OCI-LY7 (cell line): ENCODE measurements at regions not wholly inside any gene's neighbourhood (a gene's known extent, or its start where the extent isn't known, plus 50 kb on each side); places are given as distances from the start of the nearest gene placed in this dataset.

Source experiments
- EZH2phosphoT487 ChIP-seq: fragments of 200-600 bp; sonication (generic); IDR thresholded peaks from 2 replicates; pipeline ENCODE4 v1.6.1; 2018; ENCODE audit warnings: low read depth, borderline replicate concordance, mild to moderate bottlenecking, mixed run types, antibody characterized with exemption, low read length, moderate library complexity, mixed read lengths
- TF ChIP-seq, protein P1 (sequence below): fragments of 200-600 bp; sonication (generic); conservative IDR thresholded peaks from 2 replicates; pipeline ENCODE4 v1.5.1; 2014; ENCODE audit warnings: mild to moderate bottlenecking, antibody characterized with exemption, low read length, moderate library complexity, mixed read lengths

DNA sequence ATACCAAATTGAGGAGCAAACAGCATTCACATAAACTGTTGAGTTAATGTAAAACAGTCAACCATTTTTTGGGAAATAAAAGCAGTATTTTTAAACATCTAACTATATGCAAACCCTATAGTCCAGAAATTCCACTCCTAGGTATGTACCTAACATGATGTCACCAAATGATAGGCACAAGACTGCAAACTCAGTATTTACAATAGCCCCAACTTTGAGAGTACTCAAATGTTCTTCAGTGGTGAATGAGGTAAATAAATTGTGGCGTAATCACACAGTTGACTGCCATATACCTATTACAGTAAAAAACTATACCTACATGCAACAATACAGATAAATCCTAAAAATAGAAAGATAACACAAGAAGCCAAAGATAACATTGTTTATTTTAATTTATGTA, 1243.8 kb upstream of the ADGRL3 start:
- TF ChIP-seq, protein P1, sequence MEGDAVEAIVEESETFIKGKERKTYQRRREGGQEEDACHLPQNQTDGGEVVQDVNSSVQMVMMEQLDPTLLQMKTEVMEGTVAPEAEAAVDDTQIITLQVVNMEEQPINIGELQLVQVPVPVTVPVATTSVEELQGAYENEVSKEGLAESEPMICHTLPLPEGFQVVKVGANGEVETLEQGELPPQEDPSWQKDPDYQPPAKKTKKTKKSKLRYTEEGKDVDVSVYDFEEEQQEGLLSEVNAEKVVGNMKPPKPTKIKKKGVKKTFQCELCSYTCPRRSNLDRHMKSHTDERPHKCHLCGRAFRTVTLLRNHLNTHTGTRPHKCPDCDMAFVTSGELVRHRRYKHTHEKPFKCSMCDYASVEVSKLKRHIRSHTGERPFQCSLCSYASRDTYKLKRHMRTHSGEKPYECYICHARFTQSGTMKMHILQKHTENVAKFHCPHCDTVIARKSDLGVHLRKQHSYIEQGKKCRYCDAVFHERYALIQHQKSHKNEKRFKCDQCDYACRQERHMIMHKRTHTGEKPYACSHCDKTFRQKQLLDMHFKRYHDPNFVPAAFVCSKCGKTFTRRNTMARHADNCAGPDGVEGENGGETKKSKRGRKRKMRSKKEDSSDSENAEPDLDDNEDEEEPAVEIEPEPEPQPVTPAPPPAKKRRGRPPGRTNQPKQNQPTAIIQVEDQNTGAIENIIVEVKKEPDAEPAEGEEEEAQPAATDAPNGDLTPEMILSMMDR, result no peak
- TF ChIP-seq EZH2phosphoT487, result no peak
